GM23338 (cell line): ENCODE measurements at regions not wholly inside any gene's neighbourhood (a gene's known extent, or its start where the extent isn't known, plus 50 kb on each side); places are given as distances from the start of the nearest gene placed in this dataset.

Experiments
- CREB1 ChIP-seq: fragments of 250-450 bp; sonication (Bioruptor Pico); IDR thresholded peaks from 2 replicates; pipeline ENCODE4 v1.5.0; 2020; ENCODE audit warnings: low read depth, mild to moderate bottlenecking, moderate library complexity
- CTCF ChIP-seq, 2 experiments: fragments of 200-600 bp in 1 of 2; sonication (generic) in 1 of 2; conservative IDR thresholded peaks; 2 replicates each; pipeline versions ENCODE4 v1.5.1 to v1.6.1; 2016 to 2017; ENCODE audit warnings: antibody characterized with exemption in 2 of 2, low read depth in 2 of 2, mild to moderate bottlenecking in 2 of 2, moderate library complexity in 1 of 2
- ETS1 ChIP-seq: IDR thresholded peaks from 2 replicates; pipeline ENCODE4 v1.6.1; 2016; ENCODE audit warnings: antibody characterized with exemption
- EZH2 ChIP-seq: fragments of 200-600 bp; sonication (generic); IDR thresholded peaks from one replicate; pipeline ENCODE4 v1.8.0; 2017; ENCODE audit warnings: antibody characterized with exemption, mild to moderate bottlenecking, low read depth; ENCODE audit not compliant: unreplicated experiment
- EZH2phosphoT487 ChIP-seq: fragments of 200-600 bp; sonication (generic); IDR thresholded peaks from one replicate; pipeline ENCODE4 v1.8.1; 2018; ENCODE audit warnings: antibody characterized with exemption; ENCODE audit not compliant: unreplicated experiment
- JUNB ChIP-seq: IDR thresholded peaks from one replicate; pipeline ENCODE4 v1.6.1; 2016; ENCODE audit warnings: antibody characterized with exemption; ENCODE audit not compliant: unreplicated experiment
- NANOG ChIP-seq: IDR thresholded peaks from 2 replicates; pipeline ENCODE4 v1.6.1; 2016; ENCODE audit warnings: antibody characterized with exemption, borderline replicate concordance
- POLR2AphosphoS5 ChIP-seq: IDR thresholded peaks from 2 replicates; pipeline ENCODE4 v1.6.1; 2016; ENCODE audit warnings: antibody characterized with exemption, low read depth
- REST ChIP-seq: IDR thresholded peaks from one replicate; pipeline ENCODE4 v1.6.1; 2018; ENCODE audit warnings: antibody characterized with exemption; ENCODE audit not compliant: unreplicated experiment
- STAT1 ChIP-seq: IDR thresholded peaks from one replicate; pipeline ENCODE4 v1.6.1; 2016; ENCODE audit warnings: antibody characterized with exemption; ENCODE audit not compliant: unreplicated experiment

GRCh38 chr2:220513573-220514288 is 886.3 kb downstream of the SLC4A3 start:
- no peak for TF ChIP-seq CTCF (conservative IDR thresholded peaks at IDR 0.05; ENCODE audit: low read depth in 2 of 2)
- TF ChIP-seq EZH2, result no peak
- no peak for TF ChIP-seq POLR2AphosphoS5
- no peak for TF ChIP-seq CREB1 (CRISPR knock-in tag)
- TF ChIP-seq REST, result no peak
- TF ChIP-seq JUNB, result no peak
- no peak for TF ChIP-seq ETS1
- TF ChIP-seq STAT1, result no peak
- no peak for TF ChIP-seq EZH2phosphoT487
- TF ChIP-seq NANOG, result no peak
